Calu3 (cell line): ENCODE measurements at regions not wholly inside any gene's neighbourhood (a gene's known extent, or its start where the extent isn't known, plus 50 kb on each side); places are given as distances from the start of the nearest gene placed in this dataset.
A peak's percentile ranks its signal among the peaks of the same experiment; 100 is the strongest.

Experiments used
- BruUV-seq: library from RNA; stranded (reverse); fragments of 400-500 nt; replicated peaks from 2 replicates; lab custom pipeline; 2021; lab: Mats Ljungman, UMichigan
- CTCF ChIA-PET: fragments of 300-600 bp; sonication (Branson Sonifier 250); formaldehyde crosslinking; loops from one replicate; lab custom pipeline; 2022; ENCODE audit warnings: antibody characterized with exemption; lab: Charles Lee
- DNase-seq: peaks from one replicate; pipeline ENCODE4 v3.0.0; 2022
- H3K27ac Mint-ChIP-seq: one replicate; pipeline ENCODE4 v1.8.0; 2022; ENCODE audit warnings: mixed read lengths; ENCODE audit not compliant: unreplicated experiment
- H3K27me3 Mint-ChIP-seq: one replicate; pipeline ENCODE4 v1.8.0; 2022; ENCODE audit warnings: mixed read lengths; ENCODE audit not compliant: unreplicated experiment
- H3K36me3 Mint-ChIP-seq: one replicate; pipeline ENCODE4 v1.8.0; 2022; ENCODE audit warnings: mild to moderate bottlenecking, moderate library complexity, mixed read lengths; ENCODE audit not compliant: insufficient read depth, unreplicated experiment
- H3K4me1 Mint-ChIP-seq: one replicate; pipeline ENCODE4 v1.8.0; 2022; ENCODE audit warnings: mild to moderate bottlenecking, low read depth, mixed read lengths; ENCODE audit not compliant: unreplicated experiment
- H3K4me3 Mint-ChIP-seq: one replicate; pipeline ENCODE4 v1.8.0; 2022; ENCODE audit warnings: mild to moderate bottlenecking, low read depth, moderate library complexity, mixed read lengths; ENCODE audit not compliant: unreplicated experiment
- H3K9me3 Mint-ChIP-seq: one replicate; pipeline ENCODE4 v1.8.0; 2022; ENCODE audit warnings: low read depth, mixed read lengths; ENCODE audit not compliant: unreplicated experiment
- intact Hi-C: fragments of 100-400 bp; cut with micrococcal nuclease; formaldehyde crosslinking; loops from one replicate; pipeline ENCODE4 v1.10.0; 2022; ENCODE audit not compliant: unreplicated experiment
- TF ChIP-seq, protein P1 (sequence below): fragments of 200-600 bp; IDR thresholded peaks from one replicate; pipeline ENCODE4 v1.8.0; 2022; ENCODE audit warnings: antibody characterized with exemption; ENCODE audit not compliant: unreplicated experiment

DNA sequence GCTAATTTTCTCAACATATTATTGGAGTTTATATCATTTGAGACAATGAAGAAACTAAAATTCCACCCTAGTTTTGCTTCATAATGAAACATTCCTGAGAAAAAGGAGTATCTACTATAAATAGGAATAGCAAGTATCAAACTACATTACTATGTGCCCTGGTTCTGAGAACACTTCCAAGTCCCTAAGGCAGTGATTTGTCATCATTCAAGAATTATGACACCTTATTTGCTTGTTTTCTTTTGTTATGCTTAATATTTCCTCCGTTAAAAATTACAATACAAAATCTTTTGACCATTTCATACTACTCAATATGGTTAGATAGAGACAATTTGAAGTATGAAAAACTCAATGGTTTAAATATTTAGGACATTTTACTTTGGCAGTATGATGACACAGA, 707.8 kb upstream of the GOLIM4 start:
- CTCF ChIA-PET = no interaction called here
- peaks cover 18% of the 10 kb centered on the region for H3K4me1 Mint-ChIP-seq
- H3K9me3 Mint-ChIP-seq = no peaks in the 10 kb centered on the region
- H3K27me3 Mint-ChIP-seq = no peaks in the 10 kb centered on the region
- no TSS peak for BruUV-seq
- intact Hi-C loops = no loop called here
- no peaks in the 10 kb centered on the region for H3K36me3 Mint-ChIP-seq
- peak overlapping the region; percentile 18 for H3K27ac Mint-ChIP-seq
- H3K4me3 Mint-ChIP-seq = no peak overlapping the region
- DNase-seq = no peak
- TF ChIP-seq, protein P1, sequence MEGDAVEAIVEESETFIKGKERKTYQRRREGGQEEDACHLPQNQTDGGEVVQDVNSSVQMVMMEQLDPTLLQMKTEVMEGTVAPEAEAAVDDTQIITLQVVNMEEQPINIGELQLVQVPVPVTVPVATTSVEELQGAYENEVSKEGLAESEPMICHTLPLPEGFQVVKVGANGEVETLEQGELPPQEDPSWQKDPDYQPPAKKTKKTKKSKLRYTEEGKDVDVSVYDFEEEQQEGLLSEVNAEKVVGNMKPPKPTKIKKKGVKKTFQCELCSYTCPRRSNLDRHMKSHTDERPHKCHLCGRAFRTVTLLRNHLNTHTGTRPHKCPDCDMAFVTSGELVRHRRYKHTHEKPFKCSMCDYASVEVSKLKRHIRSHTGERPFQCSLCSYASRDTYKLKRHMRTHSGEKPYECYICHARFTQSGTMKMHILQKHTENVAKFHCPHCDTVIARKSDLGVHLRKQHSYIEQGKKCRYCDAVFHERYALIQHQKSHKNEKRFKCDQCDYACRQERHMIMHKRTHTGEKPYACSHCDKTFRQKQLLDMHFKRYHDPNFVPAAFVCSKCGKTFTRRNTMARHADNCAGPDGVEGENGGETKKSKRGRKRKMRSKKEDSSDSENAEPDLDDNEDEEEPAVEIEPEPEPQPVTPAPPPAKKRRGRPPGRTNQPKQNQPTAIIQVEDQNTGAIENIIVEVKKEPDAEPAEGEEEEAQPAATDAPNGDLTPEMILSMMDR = no peak

DNA sequence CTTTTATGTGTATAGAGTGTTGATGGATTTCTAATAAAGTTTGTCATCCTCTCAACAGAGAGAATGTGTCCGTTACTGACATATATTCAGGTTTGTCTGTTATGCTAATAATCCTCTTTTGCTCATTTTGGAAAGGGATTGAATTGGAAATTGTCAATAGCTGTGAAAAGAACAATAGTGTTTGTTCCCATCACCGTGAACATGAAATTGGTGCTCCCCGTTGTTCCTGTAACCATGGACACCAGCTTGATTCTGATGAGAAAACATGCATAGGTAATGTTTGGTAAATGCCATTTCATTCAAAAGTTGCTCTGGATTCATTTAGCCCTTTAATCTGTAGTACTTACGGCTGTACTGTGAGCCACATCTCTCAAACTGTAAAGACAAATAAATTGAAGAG, 707.0 kb upstream of the GOLIM4 start:
- Mint-ChIP-seq H3K36me3 (no peaks in the 10 kb centered on the region), H3K27ac (no peak overlapping the region), H3K27me3 (no peaks in the 10 kb centered on the region), H3K4me1 (peaks cover 18% of the 10 kb centered on the region), H3K4me3 (no peak overlapping the region), H3K9me3 (no peaks in the 10 kb centered on the region)
- intact Hi-C loops = no loop called here
- TF ChIP-seq, protein P1 = no peak
- DNase-seq = no peak
- CTCF ChIA-PET = no interaction called here
- no TSS peak for BruUV-seq

DNA sequence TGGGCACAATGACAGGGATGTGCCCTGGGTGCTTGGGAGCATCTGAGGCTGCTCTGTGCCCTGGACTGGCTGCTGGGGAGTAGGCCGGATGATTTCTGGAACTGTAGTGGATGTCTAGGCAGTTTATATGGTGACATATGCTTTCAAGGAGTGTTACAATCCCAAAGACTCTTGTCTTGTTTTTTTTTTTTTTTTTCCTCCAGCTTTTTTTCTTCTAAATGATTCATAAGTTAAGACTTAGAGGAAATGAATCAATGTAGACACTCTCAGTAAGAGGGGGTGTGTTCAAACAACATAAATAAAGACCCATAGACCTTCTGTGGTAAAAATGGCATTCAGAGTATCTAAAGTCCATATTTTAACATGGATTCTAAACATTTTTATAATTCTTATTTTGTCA, 706.1 kb upstream of the GOLIM4 start:
- no peak for DNase-seq
- CTCF ChIA-PET = interaction anchor here (0.6 to 0.9 kb wide), 4 partner anchors 45 to 833 kb away, joined by 3 to 4 read pairs (median 3); no protein-coding TSS in a partner anchor
- Mint-ChIP-seq H3K36me3 (no peaks in the 10 kb centered on the region), H3K27ac (no peak overlapping the region), H3K9me3 (no peaks in the 10 kb centered on the region), H3K4me3 (no peak overlapping the region), H3K4me1 (peaks cover 18% of the 10 kb centered on the region), H3K27me3 (no peaks in the 10 kb centered on the region)
- intact Hi-C loops = no loop called here
- TF ChIP-seq, protein P1 = no peak
- BruUV-seq = no TSS peak

DNA sequence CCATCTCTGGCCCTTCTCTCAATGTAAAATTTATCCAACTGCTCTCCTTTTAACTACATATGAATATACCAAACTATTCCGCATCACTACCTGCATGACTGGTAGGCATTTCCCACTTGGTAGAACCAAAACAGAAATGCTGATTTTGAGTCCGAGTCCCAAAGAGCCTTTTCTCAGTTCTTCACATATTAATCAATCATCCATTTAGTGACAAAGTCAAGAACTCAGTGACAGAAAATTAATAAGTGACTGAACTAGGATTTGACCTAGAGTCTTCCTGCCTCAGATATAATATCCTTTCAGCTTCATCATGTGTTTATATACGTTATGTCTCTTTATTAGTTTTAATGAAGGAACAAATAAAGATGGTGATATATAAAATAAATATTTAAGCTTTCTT, 700.6 kb upstream of the GOLIM4 start:
- Mint-ChIP-seq H3K9me3 (no peaks in the 10 kb centered on the region), H3K4me3 (no peak overlapping the region), H3K4me1 (peaks cover 1% of the 10 kb centered on the region), H3K27me3 (no peaks in the 10 kb centered on the region), H3K27ac (no peak overlapping the region), H3K36me3 (no peaks in the 10 kb centered on the region)
- intact Hi-C loops = no loop called here
- TF ChIP-seq, protein P1 = no peak
- no peak for DNase-seq
- BruUV-seq = no TSS peak
- CTCF ChIA-PET = interaction anchor here (0.7 kb wide), 1 partner anchor 125 kb away, joined by 3 read pairs; no protein-coding TSS in a partner anchor
